SK-N-MC (cell line): ENCODE measurements at regions not wholly inside any gene's neighbourhood (a gene's known extent, or its start where the extent isn't known, plus 50 kb on each side); places are given as distances from the start of the nearest gene placed in this dataset.
A peak's percentile ranks its signal among the peaks of the same experiment; 100 is the strongest.

Source experiments
- FOXP2 ChIP-seq: optimal IDR thresholded peaks from 2 replicates; pipeline ENCODE3; 2011; ENCODE audit warnings: mild to moderate bottlenecking, moderate library complexity; ENCODE audit not compliant: insufficient read depth; ENCODE audit errors: extremely low read length, control extremely low read depth
- POLR2AphosphoS5 ChIP-seq: IDR thresholded peaks from 2 replicates; pipeline ENCODE4 v1.6.1; 2012; ENCODE audit warnings: mild to moderate bottlenecking, low read depth, low read length, borderline replicate concordance

DNA sequence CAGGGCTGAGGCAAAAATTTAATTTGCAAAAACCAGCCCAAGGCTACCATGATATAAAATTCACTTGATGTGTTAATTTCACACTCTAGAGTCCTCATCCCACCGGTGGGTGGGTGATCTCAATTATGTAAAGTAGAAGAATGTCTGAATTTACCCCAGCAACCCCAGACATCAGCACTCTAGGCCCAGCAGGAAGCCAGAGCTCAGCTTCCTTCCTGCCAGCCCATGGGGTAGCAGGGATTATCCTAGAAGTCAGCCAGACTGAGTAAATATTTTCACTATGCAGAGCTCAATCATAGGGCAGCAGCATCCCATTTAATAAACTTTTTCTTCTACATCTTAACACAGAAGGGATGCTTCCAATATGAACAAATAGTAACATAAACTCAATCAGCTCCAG lies 71.0 kb downstream of the SIPA1L2 start:
- TF ChIP-seq FOXP2 (no peak), POLR2AphosphoS5 (peak; percentile 27; the same call in 1 of the 2 replicates)
